A549 (cell line): ENCODE measurements at regions not wholly inside any gene's neighbourhood (a gene's known extent, or its start where the extent isn't known, plus 50 kb on each side); places are given as distances from the start of the nearest gene placed in this dataset.

Experiments used
- CHD2 ChIP-seq: fragments of 150-350 bp; IDR thresholded peaks from 2 replicates; pipeline ENCODE4 v1.6.1; 2014; ENCODE audit warnings: low read length; ENCODE audit not compliant: partially characterized antibody
- HDAC2 ChIP-seq: fragments of 200-600 bp; sonication (generic); IDR thresholded peaks from 2 replicates; pipeline ENCODE4 v1.6.1; 2016
- TF ChIP-seq, protein P1 (sequence below): fragments of >200 bp; sonication (Bioruptor Twin); formaldehyde crosslinking; IDR thresholded peaks from 3 replicates; pipeline ENCODE4 v1.5.1; 2016

DNA sequence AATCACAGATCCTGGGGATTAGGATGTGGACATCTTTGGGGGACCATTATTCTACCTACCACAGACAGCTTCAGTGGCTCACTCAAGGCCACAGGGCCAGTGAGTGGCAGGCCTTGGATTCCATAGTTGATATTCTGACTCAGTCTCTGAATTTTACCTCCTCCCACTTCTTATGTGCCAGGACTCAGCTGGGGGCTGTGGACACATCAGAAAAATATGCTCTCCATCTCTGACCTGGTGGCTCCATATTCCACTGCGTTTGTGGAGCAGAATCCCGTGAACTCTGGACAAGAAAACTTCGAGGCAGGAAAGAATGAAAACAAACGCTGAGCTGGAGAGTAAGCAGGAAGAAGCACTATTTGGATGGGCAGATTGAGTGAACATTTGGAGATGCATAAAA lies 301.8 kb upstream of the MAF start:
- TF ChIP-seq, protein P1, sequence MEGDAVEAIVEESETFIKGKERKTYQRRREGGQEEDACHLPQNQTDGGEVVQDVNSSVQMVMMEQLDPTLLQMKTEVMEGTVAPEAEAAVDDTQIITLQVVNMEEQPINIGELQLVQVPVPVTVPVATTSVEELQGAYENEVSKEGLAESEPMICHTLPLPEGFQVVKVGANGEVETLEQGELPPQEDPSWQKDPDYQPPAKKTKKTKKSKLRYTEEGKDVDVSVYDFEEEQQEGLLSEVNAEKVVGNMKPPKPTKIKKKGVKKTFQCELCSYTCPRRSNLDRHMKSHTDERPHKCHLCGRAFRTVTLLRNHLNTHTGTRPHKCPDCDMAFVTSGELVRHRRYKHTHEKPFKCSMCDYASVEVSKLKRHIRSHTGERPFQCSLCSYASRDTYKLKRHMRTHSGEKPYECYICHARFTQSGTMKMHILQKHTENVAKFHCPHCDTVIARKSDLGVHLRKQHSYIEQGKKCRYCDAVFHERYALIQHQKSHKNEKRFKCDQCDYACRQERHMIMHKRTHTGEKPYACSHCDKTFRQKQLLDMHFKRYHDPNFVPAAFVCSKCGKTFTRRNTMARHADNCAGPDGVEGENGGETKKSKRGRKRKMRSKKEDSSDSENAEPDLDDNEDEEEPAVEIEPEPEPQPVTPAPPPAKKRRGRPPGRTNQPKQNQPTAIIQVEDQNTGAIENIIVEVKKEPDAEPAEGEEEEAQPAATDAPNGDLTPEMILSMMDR, result no peak
- no peak for TF ChIP-seq CHD2
- no peak for TF ChIP-seq HDAC2
